Kidney epithelial cell (primary cell): ENCODE measurements at regions not wholly inside any gene's neighbourhood (a gene's known extent, or its start where the extent isn't known, plus 50 kb on each side); places are given as distances from the start of the nearest gene placed in this dataset.

Source experiments
- DNase-seq: peaks from one replicate; pipeline ENCODE4 v3.0.0-alpha.2; 2010; ENCODE audit warnings: low read depth
- H3K27me3 ChIP-seq: 2 replicates; pipeline ENCODE4 v1.6.0; 2011; ENCODE audit warnings: low read length; ENCODE audit not compliant: control insufficient read depth, insufficient read depth
- H3K36me3 ChIP-seq: 2 replicates; pipeline ENCODE4 v1.5.1; 2011; ENCODE audit warnings: low read length; ENCODE audit not compliant: control insufficient read depth, insufficient read depth
- H3K4me3 ChIP-seq: 2 replicates; pipeline ENCODE4 v1.5.1; 2011; ENCODE audit warnings: low read depth, mild to moderate bottlenecking, control low read depth, low read length
- CTCF ChIP-seq: IDR thresholded peaks from 2 replicates; pipeline ENCODE4 v1.5.1; 2011; ENCODE audit warnings: mild to moderate bottlenecking, moderate library complexity, low read length, control low read depth, inconsistent platforms; ENCODE audit not compliant: insufficient read depth, poor library complexity, severe bottlenecking

- no peaks in the 10 kb centered on the region for H3K36me3 ChIP-seq
- no peak overlapping the region for H3K4me3 ChIP-seq
- no peak for DNase-seq
- no peaks in the 10 kb centered on the region for H3K27me3 ChIP-seq
- no peak for TF ChIP-seq CTCF
These were observed 75.8 kb downstream of the CCDC34 start for GRCh38 chr11:27287205-27287604.

- H3K36me3 ChIP-seq: no peaks in the 10 kb centered on the region
- no peak for TF ChIP-seq CTCF
- H3K27me3 ChIP-seq: no peaks in the 10 kb centered on the region
- no peak overlapping the region for H3K4me3 ChIP-seq
- DNase-seq: no peak
These were observed 77.3 kb downstream of the CCDC34 start for GRCh38 chr11:27285761-27286160.

- H3K36me3 ChIP-seq: no peaks in the 10 kb centered on the region
- H3K4me3 ChIP-seq: no peak overlapping the region
- no peak for DNase-seq
- TF ChIP-seq CTCF: no peak
- H3K27me3 ChIP-seq: no peaks in the 10 kb centered on the region
These were observed 80.2 kb downstream of the CCDC34 start for GRCh38 chr11:27282806-27283205.

DNA sequence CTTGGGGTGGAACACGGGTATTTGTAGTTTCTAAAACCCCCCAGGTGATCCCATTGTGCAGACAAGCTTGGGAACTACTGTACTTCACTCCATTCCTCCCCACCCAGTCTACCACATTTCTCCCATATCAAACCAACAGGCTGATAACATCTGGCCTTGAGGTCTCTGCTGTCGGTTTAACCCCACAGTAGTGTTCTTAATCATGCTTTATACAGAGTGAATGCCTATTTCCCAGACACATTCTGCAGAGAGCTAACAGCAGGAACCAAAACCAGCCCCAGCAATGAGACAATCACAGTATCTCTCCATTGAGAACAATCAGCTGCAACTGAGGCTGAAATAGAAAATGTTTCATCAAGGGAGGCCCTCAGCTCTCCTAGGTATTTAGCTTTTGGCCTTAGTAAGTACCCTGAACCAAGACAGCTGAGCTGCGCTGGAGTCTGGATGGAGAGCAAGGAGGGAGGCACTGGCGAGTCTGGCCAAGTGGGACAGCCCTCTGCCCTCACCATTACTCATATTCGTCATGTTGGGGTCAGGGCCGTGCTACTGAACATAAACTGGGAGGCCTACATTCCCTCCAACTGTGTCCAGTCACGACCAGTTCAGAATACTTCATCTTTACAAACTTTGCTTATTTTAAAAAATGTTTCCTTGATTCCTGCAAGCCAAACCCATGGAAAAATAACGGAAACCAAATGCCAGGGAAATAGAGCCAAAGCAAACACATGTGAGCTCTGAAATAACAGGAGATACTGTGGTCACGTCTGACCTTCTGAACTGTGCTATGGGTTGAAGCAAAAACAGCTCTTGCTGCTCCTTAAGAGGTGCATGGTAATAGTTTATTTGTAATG lies 81.0 kb downstream of the CCDC34 start:
- DNase-seq: peak; percentile 23
- Histone ChIP-seq H3K4me3 (no peak overlapping the region), H3K36me3 (no peaks in the 10 kb centered on the region), H3K27me3 (no peaks in the 10 kb centered on the region)
- no peak for TF ChIP-seq CTCF

GRCh38 chr11:27281276-27281675 lies 81.7 kb downstream of the CCDC34 start:
- no peaks in the 10 kb centered on the region for H3K36me3 ChIP-seq
- no peak overlapping the region for H3K4me3 ChIP-seq
- H3K27me3 ChIP-seq: no peaks in the 10 kb centered on the region
- no peak for DNase-seq
- TF ChIP-seq CTCF: no peak

GRCh38 chr11:27280140-27280539 lies 82.9 kb downstream of the CCDC34 start:
- no peak overlapping the region for H3K4me3 ChIP-seq
- no peak for DNase-seq
- H3K27me3 ChIP-seq: no peaks in the 10 kb centered on the region
- H3K36me3 ChIP-seq: no peaks in the 10 kb centered on the region
- TF ChIP-seq CTCF: no peak
